Kidney epithelial cell (primary cell): ENCODE measurements at regions not wholly inside any gene's neighbourhood (a gene's known extent, or its start where the extent isn't known, plus 50 kb on each side); places are given as distances from the start of the nearest gene placed in this dataset.

Experiments
- DNase-seq: peaks from one replicate; pipeline ENCODE4 v3.0.0-alpha.2; 2010; ENCODE audit warnings: low read depth
- H3K27me3 ChIP-seq: 2 replicates; pipeline ENCODE4 v1.6.0; 2011; ENCODE audit warnings: low read length; ENCODE audit not compliant: control insufficient read depth, insufficient read depth
- H3K36me3 ChIP-seq: 2 replicates; pipeline ENCODE4 v1.5.1; 2011; ENCODE audit warnings: low read length; ENCODE audit not compliant: control insufficient read depth, insufficient read depth
- H3K4me3 ChIP-seq: 2 replicates; pipeline ENCODE4 v1.5.1; 2011; ENCODE audit warnings: low read depth, mild to moderate bottlenecking, control low read depth, low read length
- CTCF ChIP-seq: IDR thresholded peaks from 2 replicates; pipeline ENCODE4 v1.5.1; 2011; ENCODE audit warnings: mild to moderate bottlenecking, moderate library complexity, low read length, control low read depth, inconsistent platforms; ENCODE audit not compliant: insufficient read depth, poor library complexity, severe bottlenecking

GRCh38 chr6:37572334-37572733 is 72.6 kb upstream of the CCDC167 start:
- peaks cover 8% of the 10 kb centered on the region for H3K27me3 ChIP-seq
- DNase-seq, result no peak
- no peaks in the 10 kb centered on the region for H3K36me3 ChIP-seq
- no peak for TF ChIP-seq CTCF
- no peak overlapping the region for H3K4me3 ChIP-seq

GRCh38 chr6:37570482-37571133 is 70.9 kb upstream of the CCDC167 start:
- no peak for DNase-seq
- H3K27me3 ChIP-seq, result peaks cover 8% of the 10 kb centered on the region
- H3K4me3 ChIP-seq, result no peak overlapping the region
- TF ChIP-seq CTCF, result no peak
- no peaks in the 10 kb centered on the region for H3K36me3 ChIP-seq

- no peak for DNase-seq
- H3K4me3 ChIP-seq, result no peak overlapping the region
- H3K27me3 ChIP-seq, result peaks cover 10% of the 10 kb centered on the region
- no peak for TF ChIP-seq CTCF
- H3K36me3 ChIP-seq, result no peaks in the 10 kb centered on the region
Measured at GRCh38 chr6:37569743-37570481, 70.2 kb upstream of the CCDC167 start.

GRCh38 chr6:37569317-37569716 is 69.6 kb upstream of the CCDC167 start:
- TF ChIP-seq CTCF, result no peak
- no peak for DNase-seq
- H3K4me3 ChIP-seq, result no peak overlapping the region
- H3K36me3 ChIP-seq, result no peaks in the 10 kb centered on the region
- peaks cover 10% of the 10 kb centered on the region for H3K27me3 ChIP-seq

GRCh38 chr6:37566950-37567349 is 67.3 kb upstream of the CCDC167 start:
- H3K27me3 ChIP-seq, result peaks cover 9% of the 10 kb centered on the region
- DNase-seq, result no peak

More at GRCh38 chr6:37566950-37567349, 67.3 kb upstream of the CCDC167 start:
- Histone ChIP-seq H3K36me3 (no peaks in the 10 kb centered on the region), H3K4me3 (no peak overlapping the region)
- TF ChIP-seq CTCF, result no peak
